DND-41 (cell line): ENCODE measurements at regions not wholly inside any gene's neighbourhood (a gene's known extent, or its start where the extent isn't known, plus 50 kb on each side); places are given as distances from the start of the nearest gene placed in this dataset.

ENCODE experiments used
- ATAC-seq: fragments of 200-7000 bp; cut with Tn5 transposase; 3 replicates; pipeline ENCODE4 v1.9.1; 2021; ENCODE audit warnings: low read depth; ENCODE audit not compliant: insufficient read depth
- DNase-seq: peaks from one replicate; pipeline ENCODE4 v3.0.0-alpha.2; 2020
- H2AFZ ChIP-seq: 2 replicates; pipeline ENCODE4 v1.6.0; 2012; ENCODE audit warnings: low read depth, low read length
- H3K27ac ChIP-seq: 2 replicates; pipeline ENCODE4 v1.5.1; 2012; ENCODE audit warnings: low read length, inconsistent platforms
- H3K27me3 ChIP-seq: fragments of 200-600 bp; sonication (generic); 2 replicates; pipeline ENCODE4 v1.6.0; 2012; ENCODE audit warnings: low read length, mild to moderate bottlenecking, inconsistent platforms; ENCODE audit not compliant: insufficient read depth, poor library complexity
- H3K36me3 ChIP-seq: 2 replicates; pipeline ENCODE4 v1.5.1; 2012; ENCODE audit warnings: low read length, inconsistent platforms; ENCODE audit not compliant: insufficient read depth
- H3K4me1 ChIP-seq: 2 replicates; pipeline ENCODE4 v1.5.1; 2012; ENCODE audit warnings: mild to moderate bottlenecking, low read length; ENCODE audit not compliant: insufficient read depth
- H3K4me2 ChIP-seq: 2 replicates; pipeline ENCODE4 v1.6.0; 2012; ENCODE audit warnings: mild to moderate bottlenecking, moderate library complexity, low read length, inconsistent platforms; ENCODE audit not compliant: insufficient read depth
- H3K4me3 ChIP-seq, 2 experiments: fragments of 200-600 bp in 1 of 2; shearing (Covaris generic) in 1 of 2; 2 replicates each; pipeline ENCODE4 v1.5.1; 2012 to 2016; ENCODE audit warnings: inconsistent platforms in 2 of 2, low read length in 2 of 2, mild to moderate bottlenecking in 2 of 2, low read depth in 1 of 2, moderate library complexity in 1 of 2
- H3K79me2 ChIP-seq: 2 replicates; pipeline ENCODE4 v1.6.0; 2012; ENCODE audit warnings: low read length, inconsistent platforms; ENCODE audit not compliant: insufficient read depth
- H3K9ac ChIP-seq: 2 replicates; pipeline ENCODE4 v1.6.0; 2012; ENCODE audit warnings: low read depth, mild to moderate bottlenecking, inconsistent platforms, low read length, moderate library complexity
- H3K9me3 ChIP-seq: 2 replicates; pipeline ENCODE4 v1.5.1; 2012; ENCODE audit warnings: low read length, moderate library complexity, mild to moderate bottlenecking, inconsistent platforms; ENCODE audit not compliant: insufficient read depth, severe bottlenecking
- H4K20me1 ChIP-seq: 2 replicates; pipeline ENCODE4 v1.6.0; 2012; ENCODE audit warnings: low read length; ENCODE audit not compliant: insufficient read depth
- CTCF ChIP-seq: IDR thresholded peaks from 2 replicates; pipeline ENCODE4 v1.5.1; 2012; ENCODE audit warnings: borderline replicate concordance, low read length, moderate library complexity, mild to moderate bottlenecking; ENCODE audit not compliant: poor library complexity, severe bottlenecking; ENCODE audit errors: extremely low read depth
- EZH2 ChIP-seq: IDR thresholded peaks from 3 replicates; pipeline ENCODE4 v1.6.1; 2012; ENCODE audit warnings: borderline replicate concordance, low read depth, mild to moderate bottlenecking, moderate library complexity, low read length, inconsistent platforms; ENCODE audit not compliant: severe bottlenecking

- ATAC-seq (no peak), DNase-seq (no peak)
- Histone ChIP-seq H3K4me3 (no peak overlapping the region), H3K27me3 (no peaks in the 10 kb centered on the region), H3K4me2 (no peak overlapping the region), H3K79me2 (no peaks in the 10 kb centered on the region), H3K36me3 (no peaks in the 10 kb centered on the region), H3K4me1 (no peaks in the 10 kb centered on the region), H2AFZ (no peak overlapping the region), H3K27ac (no peak overlapping the region), H3K9ac (no peak overlapping the region), H3K9me3 (no peaks in the 10 kb centered on the region), H4K20me1 (no peaks in the 10 kb centered on the region)
- TF ChIP-seq CTCF (no peak), EZH2 (no peak)
These were observed 341.7 kb upstream of the PROK2 start for GRCh38 chr3:72126441-72127223.

GRCh38 chr3:72123908-72124441 is 339.0 kb upstream of the PROK2 start:
- no peaks in the 10 kb centered on the region for H3K27me3 ChIP-seq
- DNase-seq (no peak), ATAC-seq (no peak)
- H3K4me2 ChIP-seq = no peak overlapping the region
- H4K20me1 ChIP-seq = no peaks in the 10 kb centered on the region
- H3K9ac ChIP-seq = no peak overlapping the region
- H2AFZ ChIP-seq = no peak overlapping the region
- no peaks in the 10 kb centered on the region for H3K79me2 ChIP-seq
- no peak overlapping the region for H3K27ac ChIP-seq
- no peaks in the 10 kb centered on the region for H3K9me3 ChIP-seq
- no peaks in the 10 kb centered on the region for H3K36me3 ChIP-seq
- no peak overlapping the region for H3K4me3 ChIP-seq
- no peaks in the 10 kb centered on the region for H3K4me1 ChIP-seq
- TF ChIP-seq CTCF = no peak
- no peak for TF ChIP-seq EZH2

DNA sequence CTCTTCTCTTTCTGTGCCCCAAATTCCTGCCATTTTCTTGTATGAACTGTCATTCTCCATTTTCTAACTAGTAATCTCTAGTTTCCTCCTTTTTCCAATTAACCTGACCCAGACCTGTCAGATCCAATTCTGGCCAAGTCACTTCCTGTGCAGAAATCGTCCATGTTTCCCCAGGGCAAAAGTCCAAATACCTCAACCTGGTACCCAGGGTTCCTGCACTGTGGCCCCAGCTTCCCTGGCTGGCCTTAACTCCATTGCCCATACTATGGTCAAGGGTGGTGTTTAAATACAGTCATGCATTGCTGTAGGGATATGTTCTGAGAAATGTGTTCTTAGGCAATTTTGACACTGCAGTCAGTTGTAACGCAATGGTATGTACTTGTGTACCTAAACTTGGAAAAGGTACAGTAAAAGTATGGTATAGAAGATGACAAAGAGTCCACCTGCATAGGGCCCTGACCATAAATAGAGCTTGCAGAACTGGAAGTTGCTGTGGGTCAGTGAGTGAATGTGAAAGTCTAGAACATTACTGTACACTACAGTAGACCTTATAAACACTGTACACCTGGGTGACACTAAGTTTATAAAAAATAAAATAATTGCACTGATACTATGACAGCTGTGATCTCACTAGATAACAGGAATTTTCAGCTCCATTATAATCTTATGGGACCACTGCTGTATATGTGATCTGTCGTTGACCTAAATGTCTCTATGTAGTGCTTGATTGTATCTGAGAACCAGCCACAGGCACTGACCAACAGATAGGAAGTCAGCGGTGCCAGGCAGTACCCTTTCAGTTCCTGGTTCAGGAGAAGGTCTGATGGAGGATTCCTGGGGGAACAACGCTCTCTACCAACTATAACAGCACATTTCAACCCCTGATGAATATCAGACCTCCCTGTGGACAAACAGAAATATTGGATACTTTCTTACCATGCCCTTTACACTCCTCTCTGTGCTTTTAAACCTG is 336.1 kb upstream of the PROK2 start:
- no peak for ATAC-seq
- no peak overlapping the region for H3K4me2 ChIP-seq
- no peak for DNase-seq

More for the DNA sequence above, 336.1 kb upstream of the PROK2 start:
- H3K4me3 ChIP-seq = no peak overlapping the region
- H3K4me1 ChIP-seq = no peaks in the 10 kb centered on the region
- no peaks in the 10 kb centered on the region for H3K27me3 ChIP-seq
- no peaks in the 10 kb centered on the region for H3K79me2 ChIP-seq
- no peak overlapping the region for H3K27ac ChIP-seq
- TF ChIP-seq EZH2 (no peak), CTCF (no peak)
- no peaks in the 10 kb centered on the region for H3K36me3 ChIP-seq
- H3K9me3 ChIP-seq = no peaks in the 10 kb centered on the region
- no peaks in the 10 kb centered on the region for H4K20me1 ChIP-seq
- H3K9ac ChIP-seq = no peak overlapping the region
- no peak overlapping the region for H2AFZ ChIP-seq
